Thyroid gland (tissue), 4 donors: ENCODE measurements at regions not wholly inside any gene's neighbourhood (a gene's known extent, or its start where the extent isn't known, plus 50 kb on each side); places are given as distances from the start of the nearest gene placed in this dataset.

Experiments
- DNase-seq, 2 donors: peaks; one replicate each; pipeline ENCODE4 v3.0.0-alpha.2; 2019
- H3K27ac ChIP-seq, 3 donors: fragments of 200-600 bp; sonication (generic); 1 replicate in 2 of 3; 2 replicates in 1 of 3; pipeline ENCODE4 v1.5.1; 2016 to 2019; ENCODE audit warnings: mild to moderate bottlenecking in 1 of 3, moderate library complexity in 1 of 3
- H3K27me3 ChIP-seq: fragments of 200-600 bp; sonication (generic); one replicate; pipeline ENCODE4 v1.5.1; 2019
- H3K36me3 ChIP-seq, 2 donors: fragments of 200-600 bp; sonication (generic); one replicate each; pipeline ENCODE4 v1.5.1; 2016 to 2019
- H3K4me1 ChIP-seq, 2 donors: fragments of 200-600 bp; sonication (generic); one replicate each; pipeline ENCODE4 v1.5.1; 2017 to 2019
- H3K4me3 ChIP-seq, 3 donors: fragments of 200-600 bp; sonication (generic); replicated peaks in 1 of 3; 1 replicate in 2 of 3; 2 replicates in 1 of 3; pipeline ENCODE4 v1.5.1; 2016; ENCODE audit warnings: mild to moderate bottlenecking in 1 of 3
- H3K9me3 ChIP-seq: fragments of 200-600 bp; sonication (generic); one replicate; pipeline ENCODE4 v1.5.1; 2017
- CTCF ChIP-seq, 6 experiments: fragments of 200-600 bp in 3 of 6; fragments of 450-650 bp in 3 of 6; sonication (generic) in 3 of 6; IDR thresholded peaks; one replicate each; pipeline ENCODE4 v1.5.1; 2016 to 2019; ENCODE audit warnings: antibody characterized with exemption in 6 of 6, mild to moderate bottlenecking in 2 of 6, inconsistent platforms in 1 of 6, moderate library complexity in 1 of 6
- POLR2A ChIP-seq, 2 donors: fragments of 450-650 bp; IDR thresholded peaks; one replicate each; pipeline ENCODE4 v1.6.1; 2017; ENCODE audit warnings: antibody characterized with exemption in 2 of 2, mild to moderate bottlenecking in 2 of 2, moderate library complexity in 1 of 2
- WGBS, 2 donors: methylation state at CpG; one replicate each; pipeline ENCODE4 v1.1.5; 2017; 5-methylcytosine and 5-hydroxymethylcytosine counted together
- intact Hi-C: fragments of 100-400 bp; cut with DNase I; formaldehyde crosslinking; loops from one replicate; pipeline ENCODE4 v1.15.1; 2023

DNA sequence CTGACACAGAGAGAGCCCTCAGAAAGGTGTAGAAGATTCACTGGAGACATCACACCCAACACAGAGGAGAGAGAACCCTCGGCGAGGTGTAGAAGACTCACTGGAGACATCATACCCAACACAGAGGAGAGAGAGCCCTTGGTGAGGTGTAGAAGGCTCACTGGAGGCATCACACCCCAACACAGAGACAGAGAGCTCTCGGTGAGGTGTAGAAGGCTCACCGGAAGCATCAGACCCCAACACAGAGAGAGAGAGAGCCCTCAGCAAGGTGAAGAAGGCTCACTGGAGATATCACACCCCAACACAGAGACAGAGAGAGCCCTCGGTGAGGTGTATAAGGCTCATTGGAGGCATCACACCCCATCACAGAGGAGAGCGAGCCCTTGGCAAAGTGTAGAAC is 826.5 kb downstream of the UQCRFS1 start:
- no peak for TF ChIP-seq POLR2A (IDR thresholded peaks at IDR 0.05)
- TF ChIP-seq CTCF (IDR thresholded peaks at IDR 0.05), result no peak

DNA sequence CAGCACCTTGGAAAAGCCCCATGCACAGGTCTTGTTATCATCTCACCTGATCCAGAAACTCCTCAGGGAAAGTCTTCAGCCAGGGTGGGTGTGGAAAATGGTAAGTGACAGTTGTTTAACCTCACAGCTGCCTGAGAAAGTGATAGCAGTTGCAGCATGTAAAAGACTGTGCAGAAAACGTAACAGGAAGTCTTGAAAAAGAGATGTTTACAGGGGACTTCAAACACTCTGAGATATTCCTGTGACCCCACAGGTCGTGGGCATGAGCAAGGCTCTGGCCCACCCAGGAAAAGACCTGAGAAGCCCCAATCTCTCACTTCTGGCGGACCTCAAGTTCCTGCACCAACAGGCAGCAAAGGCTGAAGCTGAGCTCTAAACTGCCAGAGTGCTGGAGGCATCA is 826.9 kb downstream of the UQCRFS1 start:
- no peaks in the 10 kb centered on the region for H3K36me3 ChIP-seq
- H3K9me3 ChIP-seq, result no peaks in the 10 kb centered on the region
- no peak overlapping the region for H3K27ac ChIP-seq
- WGBS, 2 donors, result 31 to 44% methylated on average over 3 of the region's 3 CpGs
- intact Hi-C loops, result no loop called here
- no peak for DNase-seq
- H3K4me1 ChIP-seq, result no peaks in the 10 kb centered on the region
- TF ChIP-seq CTCF (IDR thresholded peaks at IDR 0.05) (no peak), POLR2A (IDR thresholded peaks at IDR 0.05) (no peak)
- no peaks in the 10 kb centered on the region for H3K27me3 ChIP-seq
- no peak overlapping the region for H3K4me3 ChIP-seq

More for the DNA sequence above, 826.5 kb downstream of the UQCRFS1 start:
- 90 to 93% methylated on average over 6 of the region's 6 CpGs for WGBS, 2 donors
- Histone ChIP-seq H3K4me1 (no peaks in the 10 kb centered on the region), H3K36me3 (no peaks in the 10 kb centered on the region), H3K9me3 (no peaks in the 10 kb centered on the region), H3K27me3 (no peaks in the 10 kb centered on the region), H3K4me3 (no peak overlapping the region), H3K27ac (no peak overlapping the region)
- intact Hi-C loops, result no loop called here
- DNase-seq, result no peak

GRCh38 chr19:28377077-28377476 is 835.9 kb downstream of the UQCRFS1 start:
- DNase-seq, result no peak
- 27 to 43% methylated on average over 9 of the region's 9 CpGs for WGBS, 2 donors
- H3K9me3 ChIP-seq, result no peaks in the 10 kb centered on the region
- H3K27ac ChIP-seq, result no peak overlapping the region
- H3K4me1 ChIP-seq, result no peaks in the 10 kb centered on the region
- H3K4me3 ChIP-seq, result no peak overlapping the region
- no peaks in the 10 kb centered on the region for H3K27me3 ChIP-seq
- no peaks in the 10 kb centered on the region for H3K36me3 ChIP-seq
- intact Hi-C loops, result no loop called here
- TF ChIP-seq CTCF (IDR thresholded peaks at IDR 0.05), result no peak
- no peak for TF ChIP-seq POLR2A (IDR thresholded peaks at IDR 0.05)

DNA sequence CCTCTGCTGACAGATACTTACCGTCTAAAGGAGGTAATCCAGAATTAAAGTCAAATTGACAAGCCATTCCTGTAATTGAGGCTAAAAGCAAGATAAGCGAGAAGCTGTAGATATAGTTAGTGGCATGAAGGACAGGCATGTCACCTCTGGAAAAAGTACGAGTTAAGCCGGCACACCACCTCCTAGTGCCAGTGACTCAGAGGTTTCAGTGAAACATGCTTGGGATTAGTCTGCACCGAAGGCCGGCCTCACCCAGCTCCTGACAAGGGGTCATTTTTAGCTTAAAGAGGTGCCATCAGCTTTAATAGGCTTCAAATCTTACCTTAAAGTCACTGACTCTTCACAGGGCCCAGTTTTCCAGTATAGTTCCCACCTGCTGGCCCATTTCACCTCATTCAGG is 838.0 kb downstream of the UQCRFS1 start:
- H3K9me3 ChIP-seq, result no peaks in the 10 kb centered on the region
- no peak overlapping the region for H3K4me3 ChIP-seq
- 66 to 67% methylated on average over 6 of the region's 6 CpGs for WGBS, 2 donors
- TF ChIP-seq POLR2A (IDR thresholded peaks at IDR 0.05), result no peak
- no peak for TF ChIP-seq CTCF (IDR thresholded peaks at IDR 0.05)
- H3K36me3 ChIP-seq, result no peaks in the 10 kb centered on the region
- H3K27ac ChIP-seq, result no peak overlapping the region
- no peaks in the 10 kb centered on the region for H3K27me3 ChIP-seq
- no peaks in the 10 kb centered on the region for H3K4me1 ChIP-seq
- intact Hi-C loops, result no loop called here
- no peak for DNase-seq

GRCh38 chr19:28372576-28373247 is 840.2 kb downstream of the UQCRFS1 start:
- Histone ChIP-seq H3K4me3 (no peak overlapping the region), H3K36me3 (no peaks in the 10 kb centered on the region), H3K27ac (no peak overlapping the region), H3K27me3 (no peaks in the 10 kb centered on the region), H3K4me1 (no peaks in the 10 kb centered on the region), H3K9me3 (no peaks in the 10 kb centered on the region)
- intact Hi-C loops, result no loop called here
- TF ChIP-seq POLR2A (IDR thresholded peaks at IDR 0.05), result no peak
- no peak for TF ChIP-seq CTCF (IDR thresholded peaks at IDR 0.05)
- 53 to 59% methylated on average over 4 of the region's 4 CpGs for WGBS, 2 donors
- no peak for DNase-seq
